ENCODE measurements at regions not wholly inside any gene's neighbourhood (a gene's known extent, or its start where the extent isn't known, plus 50 kb on each side); places are given as distances from the start of the nearest gene placed in this dataset.
A peak's percentile ranks its signal among the peaks of the same experiment; 100 is the strongest.

DNA sequence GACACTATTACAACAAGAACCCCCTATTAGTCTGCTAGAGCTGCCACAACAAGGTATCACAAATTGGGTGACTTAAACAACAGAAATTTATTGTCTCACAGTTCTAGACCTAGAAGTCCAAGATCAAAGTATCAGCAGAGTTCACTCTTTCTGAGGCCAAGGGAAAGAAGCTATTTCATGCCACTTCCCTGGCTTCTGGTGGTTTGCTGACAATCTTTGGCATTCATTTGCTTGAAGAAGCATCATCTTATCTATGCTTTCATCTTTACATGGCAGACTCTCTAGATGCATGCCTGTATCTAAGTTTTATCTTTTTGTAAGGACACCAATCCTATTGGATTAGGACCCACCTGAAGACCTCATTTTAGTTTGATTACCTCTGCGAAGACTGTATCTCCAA lies 296.8 kb upstream of the MARCKS start:
- Histone ChIP-seq H3K4me3 (ENCODE audit: low read length in 2 of 2) (no peak overlapping the region), H3K4me1 (ENCODE audit: control insufficient read depth, insufficient read depth, low read length) (peaks cover 11% of the 10 kb centered on the region), H3K27me3 (ENCODE audit: control insufficient read depth in 1 of 2, insufficient read depth in 2 of 2, low read length in 2 of 2) (no peaks in the 10 kb centered on the region), H3K36me3 (ENCODE audit: control insufficient read depth in 2 of 2, insufficient read depth in 2 of 2, low read length in 2 of 2) (no peaks in the 10 kb centered on the region), H3K9ac (ENCODE audit: low read length in 2 of 2) (no peak overlapping the region), H3K27ac (ENCODE audit: low read length) (no peak overlapping the region), H3K9me3 (ENCODE audit: control insufficient read depth in 2 of 2, low read length in 2 of 2) (no peaks in the 10 kb centered on the region)

DNA sequence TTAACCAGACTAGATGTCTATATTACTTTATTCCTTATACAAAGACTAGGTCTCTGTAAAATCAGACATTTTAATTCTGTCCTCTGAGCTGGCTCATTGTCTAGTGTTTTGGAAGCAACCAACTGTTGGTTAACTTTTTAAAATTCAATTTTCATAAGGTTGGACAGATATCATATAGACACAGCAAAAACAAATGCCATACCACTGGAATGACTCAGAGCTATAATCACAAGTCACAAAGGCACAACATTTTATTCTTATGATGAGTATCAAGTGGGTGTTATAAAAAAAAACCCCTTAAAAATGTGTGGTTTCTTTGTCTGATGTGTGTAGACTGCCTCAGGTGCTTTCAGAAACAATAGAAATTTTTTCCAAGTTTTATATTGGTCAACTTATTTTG lies 296.2 kb upstream of the MARCKS start:
- Histone ChIP-seq H3K27ac (ENCODE audit: low read length) (no peak overlapping the region), H3K4me3 (ENCODE audit: low read length in 2 of 2) (no peak overlapping the region), H3K27me3 (ENCODE audit: control insufficient read depth in 1 of 2, insufficient read depth in 2 of 2, low read length in 2 of 2) (no peaks in the 10 kb centered on the region), H3K4me1 (ENCODE audit: control insufficient read depth, insufficient read depth, low read length) (peaks cover 11% of the 10 kb centered on the region), H3K36me3 (ENCODE audit: control insufficient read depth in 2 of 2, insufficient read depth in 2 of 2, low read length in 2 of 2) (no peaks in the 10 kb centered on the region), H3K9me3 (ENCODE audit: control insufficient read depth in 2 of 2, low read length in 2 of 2) (no peaks in the 10 kb centered on the region), H3K9ac (ENCODE audit: low read length in 2 of 2) (no peak overlapping the region)

DNA sequence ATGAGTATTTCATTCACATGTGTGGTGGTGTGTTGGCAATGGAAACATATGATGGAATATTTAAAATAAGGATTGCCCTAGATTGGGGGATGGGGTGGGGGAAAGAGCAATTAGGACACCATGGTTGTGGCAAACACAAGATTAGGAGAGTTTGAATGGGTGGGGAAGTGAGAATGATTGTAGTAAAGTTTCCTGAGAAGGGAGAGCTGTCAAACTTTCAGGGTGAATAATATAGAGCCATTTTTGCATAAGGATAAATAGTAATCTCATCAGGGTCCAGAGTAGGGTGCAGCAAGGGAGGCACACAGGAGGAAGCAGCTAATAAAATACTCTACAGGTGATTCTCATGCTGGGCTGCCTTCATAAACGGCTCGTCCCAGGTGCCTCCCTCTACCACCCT lies 294.9 kb upstream of the MARCKS start:
- Histone ChIP-seq H3K9me3 (ENCODE audit: control insufficient read depth in 2 of 2, low read length in 2 of 2) (no peaks in the 10 kb centered on the region), H3K4me3 (ENCODE audit: low read length in 2 of 2) (no peak overlapping the region), H3K36me3 (ENCODE audit: control insufficient read depth in 2 of 2, insufficient read depth in 2 of 2, low read length in 2 of 2) (no peaks in the 10 kb centered on the region), H3K27ac (ENCODE audit: low read length) (no peak overlapping the region), H3K9ac (ENCODE audit: low read length in 2 of 2) (no peak overlapping the region), H3K27me3 (ENCODE audit: control insufficient read depth in 1 of 2, insufficient read depth in 2 of 2, low read length in 2 of 2) (no peaks in the 10 kb centered on the region), H3K4me1 (ENCODE audit: control insufficient read depth, insufficient read depth, low read length) (peaks cover 11% of the 10 kb centered on the region)

DNA sequence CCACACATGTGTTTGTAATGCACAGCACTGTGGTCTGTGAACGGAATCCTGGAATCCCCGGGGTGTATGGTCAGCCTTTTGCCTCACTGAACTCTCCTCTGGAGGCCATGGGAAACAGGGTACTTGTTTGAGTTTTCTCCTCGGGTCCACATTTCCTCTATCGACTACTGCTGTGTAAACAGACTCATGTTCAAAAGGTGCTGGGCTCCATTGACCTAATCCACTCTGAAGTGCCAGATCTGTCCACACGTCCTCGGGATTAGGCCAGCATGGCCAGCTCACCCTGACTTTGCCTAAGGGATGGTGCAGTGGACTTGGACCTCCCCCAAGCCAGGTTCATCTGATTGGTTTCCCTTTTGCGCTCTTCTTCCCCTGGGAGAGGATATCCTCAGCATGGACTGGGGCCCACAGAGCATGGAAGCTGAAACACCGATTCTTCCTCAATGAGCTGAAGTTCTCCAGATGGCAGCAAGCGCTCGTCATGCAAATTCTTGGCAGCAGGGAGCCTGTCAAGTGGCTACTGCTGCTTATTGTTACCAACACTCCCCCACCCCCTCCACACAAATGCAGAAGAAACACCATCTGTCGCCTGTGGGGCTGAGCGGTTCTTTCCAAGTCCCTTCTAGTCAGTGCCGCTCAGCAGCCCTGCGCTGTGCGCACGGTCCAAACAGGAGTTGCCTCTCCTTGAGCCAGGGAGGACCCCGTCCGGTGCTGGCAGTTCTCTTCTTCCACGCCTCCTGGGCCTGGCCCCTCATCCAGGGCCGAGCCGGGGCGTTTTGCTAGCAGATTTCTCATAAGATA lies 292.6 kb upstream of the MARCKS start:
- Histone ChIP-seq H3K9ac (ENCODE audit: low read length in 2 of 2) (peak overlapping the region; percentile 65 to 78), H3K27me3 (ENCODE audit: control insufficient read depth in 1 of 2, insufficient read depth in 2 of 2, low read length in 2 of 2) (no peaks in the 10 kb centered on the region), H3K27ac (ENCODE audit: low read length) (peak overlapping the region; percentile 95)

DNA sequence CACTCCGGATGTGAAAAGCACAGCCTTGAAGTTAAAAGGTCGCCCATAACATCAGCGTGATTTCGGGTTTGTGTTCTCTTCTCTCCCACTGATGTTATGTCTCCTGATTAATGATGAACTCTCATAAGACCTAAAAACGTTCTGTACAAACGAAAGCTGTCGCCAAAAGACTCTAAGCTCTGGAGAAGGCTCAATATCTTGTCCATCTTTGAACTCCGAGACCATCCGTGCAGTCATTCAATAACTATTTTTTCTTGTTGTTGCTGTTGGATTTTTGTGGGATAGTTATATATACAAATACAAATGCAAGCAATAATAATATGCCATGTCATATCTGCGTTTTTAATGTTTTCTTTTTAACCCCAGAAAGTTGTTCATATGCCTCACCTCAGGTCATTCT lies 291.8 kb upstream of the MARCKS start:
- peak overlapping the region; percentile 65 to 78 for H3K9ac ChIP-seq (ENCODE audit: low read length in 2 of 2)
- H3K36me3 ChIP-seq (ENCODE audit: control insufficient read depth in 2 of 2, insufficient read depth in 2 of 2, low read length in 2 of 2): no peaks in the 10 kb centered on the region
- H3K4me3 ChIP-seq (ENCODE audit: low read length in 2 of 2): peak overlapping the region; percentile 56 to 71
- no peaks in the 10 kb centered on the region for H3K9me3 ChIP-seq (ENCODE audit: control insufficient read depth in 2 of 2, low read length in 2 of 2)
- H3K27me3 ChIP-seq (ENCODE audit: control insufficient read depth in 1 of 2, insufficient read depth in 2 of 2, low read length in 2 of 2): no peaks in the 10 kb centered on the region
- peak overlapping the region; percentile 95 for H3K27ac ChIP-seq (ENCODE audit: low read length)
- peaks cover 11% of the 10 kb centered on the region for H3K4me1 ChIP-seq (ENCODE audit: control insufficient read depth, insufficient read depth, low read length)

More for the DNA sequence above, 292.6 kb upstream of the MARCKS start:
- Histone ChIP-seq H3K36me3 (ENCODE audit: control insufficient read depth in 2 of 2, insufficient read depth in 2 of 2, low read length in 2 of 2) (no peaks in the 10 kb centered on the region), H3K9me3 (ENCODE audit: control insufficient read depth in 2 of 2, low read length in 2 of 2) (no peaks in the 10 kb centered on the region), H3K4me1 (ENCODE audit: control insufficient read depth, insufficient read depth, low read length) (peaks cover 11% of the 10 kb centered on the region), H3K4me3 (ENCODE audit: low read length in 2 of 2) (peak overlapping the region; percentile 56 to 71)

DNA sequence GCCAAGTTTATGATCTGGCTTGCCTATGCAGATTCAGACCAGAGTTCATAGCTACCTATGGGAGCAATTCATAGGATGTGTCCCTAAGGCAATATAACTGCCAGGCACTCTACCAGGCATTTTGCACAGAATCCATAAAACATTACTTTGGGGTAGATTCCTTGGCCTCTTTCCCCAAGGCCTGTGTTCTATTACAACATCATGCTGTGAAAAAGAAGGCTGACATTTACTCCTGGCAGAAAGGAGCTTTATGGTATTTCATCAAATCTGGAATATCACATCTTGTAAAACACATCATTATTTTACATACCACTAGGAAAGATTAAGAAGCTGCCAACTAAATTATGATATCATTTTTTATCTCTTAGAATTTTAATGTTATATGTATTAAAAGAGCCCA lies 287.0 kb upstream of the MARCKS start:
- Histone ChIP-seq H3K27me3 (ENCODE audit: control insufficient read depth in 1 of 2, insufficient read depth in 2 of 2, low read length in 2 of 2) (no peaks in the 10 kb centered on the region), H3K9ac (ENCODE audit: low read length in 2 of 2) (no peak overlapping the region), H3K27ac (ENCODE audit: low read length) (no peak overlapping the region), H3K4me1 (ENCODE audit: control insufficient read depth, insufficient read depth, low read length) (peaks cover 1% of the 10 kb centered on the region), H3K36me3 (ENCODE audit: control insufficient read depth in 2 of 2, insufficient read depth in 2 of 2, low read length in 2 of 2) (no peaks in the 10 kb centered on the region), H3K9me3 (ENCODE audit: control insufficient read depth in 2 of 2, low read length in 2 of 2) (no peaks in the 10 kb centered on the region), H3K4me3 (ENCODE audit: low read length in 2 of 2) (no peak overlapping the region)

DNA sequence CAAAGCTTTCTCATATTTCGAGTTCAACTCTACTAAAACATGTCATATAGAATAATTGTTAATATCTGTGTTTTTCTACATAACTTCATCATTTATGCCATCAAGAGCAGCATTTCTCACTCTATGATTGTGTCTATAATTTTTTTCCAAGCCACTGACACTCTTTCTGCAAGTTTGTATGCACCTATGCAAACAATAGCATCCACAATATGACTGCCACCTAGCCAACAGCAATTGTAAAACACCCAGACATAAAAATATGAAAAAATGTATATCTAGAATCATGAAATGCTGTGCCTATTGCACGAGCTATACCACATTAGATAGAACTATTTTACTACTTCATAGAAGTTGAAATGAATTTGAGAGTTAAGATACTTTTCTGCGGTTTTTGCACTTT lies 286.5 kb upstream of the MARCKS start:
- H3K27me3 ChIP-seq (ENCODE audit: control insufficient read depth in 1 of 2, insufficient read depth in 2 of 2, low read length in 2 of 2): no peaks in the 10 kb centered on the region
- no peak overlapping the region for H3K4me3 ChIP-seq (ENCODE audit: low read length in 2 of 2)
- no peaks in the 10 kb centered on the region for H3K36me3 ChIP-seq (ENCODE audit: control insufficient read depth in 2 of 2, insufficient read depth in 2 of 2, low read length in 2 of 2)
- no peak overlapping the region for H3K9ac ChIP-seq (ENCODE audit: low read length in 2 of 2)
- H3K9me3 ChIP-seq (ENCODE audit: control insufficient read depth in 2 of 2, low read length in 2 of 2): no peaks in the 10 kb centered on the region
- H3K27ac ChIP-seq (ENCODE audit: low read length): no peak overlapping the region
- H3K4me1 ChIP-seq (ENCODE audit: control insufficient read depth, insufficient read depth, low read length): no peaks in the 10 kb centered on the region

DNA sequence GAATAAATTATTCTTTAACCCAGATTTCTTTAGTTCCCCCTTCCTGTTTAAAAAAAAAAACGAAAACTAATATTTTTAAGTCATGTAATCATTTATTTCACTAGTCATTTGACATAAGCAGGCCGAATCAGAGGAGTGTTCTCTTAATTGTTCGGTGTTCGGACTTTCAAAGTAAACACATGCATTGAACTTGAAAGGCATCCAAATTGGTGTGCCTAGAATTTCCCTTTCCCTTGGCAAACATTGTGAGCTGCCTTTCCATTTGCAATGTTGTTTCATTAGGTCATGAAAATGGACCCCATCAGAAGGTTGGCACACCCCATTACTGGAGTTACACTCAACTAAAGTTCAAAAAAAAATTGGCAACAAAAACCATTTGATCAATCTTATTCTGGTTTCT lies 283.0 kb upstream of the MARCKS start:
- H3K36me3 ChIP-seq (ENCODE audit: control insufficient read depth in 2 of 2, insufficient read depth in 2 of 2, low read length in 2 of 2): no peaks in the 10 kb centered on the region
- no peaks in the 10 kb centered on the region for H3K27me3 ChIP-seq (ENCODE audit: control insufficient read depth in 1 of 2, insufficient read depth in 2 of 2, low read length in 2 of 2)
- no peak overlapping the region for H3K9ac ChIP-seq (ENCODE audit: low read length in 2 of 2)
- no peak overlapping the region for H3K4me3 ChIP-seq (ENCODE audit: low read length in 2 of 2)
- no peak overlapping the region for H3K27ac ChIP-seq (ENCODE audit: low read length)
- H3K4me1 ChIP-seq (ENCODE audit: control insufficient read depth, insufficient read depth, low read length): no peaks in the 10 kb centered on the region
- no peaks in the 10 kb centered on the region for H3K9me3 ChIP-seq (ENCODE audit: control insufficient read depth in 2 of 2, low read length in 2 of 2)

DNA sequence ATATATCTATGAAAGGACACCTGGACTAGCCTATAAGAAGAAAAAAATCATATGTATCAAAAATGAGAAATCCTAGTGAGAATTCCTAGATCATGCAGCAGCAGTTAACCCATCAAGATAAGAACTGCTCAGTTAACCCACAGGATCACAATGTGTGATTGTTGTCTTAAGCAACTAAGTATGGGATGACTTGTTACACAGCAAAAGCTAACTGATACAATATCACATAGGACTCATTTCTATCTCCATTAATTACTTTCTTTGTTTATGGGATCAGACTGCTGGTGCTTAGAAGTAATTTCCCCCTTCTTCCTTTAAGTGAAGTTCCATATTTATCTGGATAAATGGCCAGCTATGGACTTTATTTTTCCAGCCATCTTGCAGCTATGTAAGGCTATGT lies 280.8 kb upstream of the MARCKS start:
- H3K27me3 ChIP-seq (ENCODE audit: control insufficient read depth in 1 of 2, insufficient read depth in 2 of 2, low read length in 2 of 2): no peaks in the 10 kb centered on the region
- H3K4me3 ChIP-seq (ENCODE audit: low read length in 2 of 2): no peak overlapping the region
- H3K9me3 ChIP-seq (ENCODE audit: control insufficient read depth in 2 of 2, low read length in 2 of 2): no peaks in the 10 kb centered on the region
- no peaks in the 10 kb centered on the region for H3K36me3 ChIP-seq (ENCODE audit: control insufficient read depth in 2 of 2, insufficient read depth in 2 of 2, low read length in 2 of 2)
- no peak overlapping the region for H3K9ac ChIP-seq (ENCODE audit: low read length in 2 of 2)
- H3K4me1 ChIP-seq (ENCODE audit: control insufficient read depth, insufficient read depth, low read length): no peaks in the 10 kb centered on the region
- H3K27ac ChIP-seq (ENCODE audit: low read length): no peak overlapping the region

DNA sequence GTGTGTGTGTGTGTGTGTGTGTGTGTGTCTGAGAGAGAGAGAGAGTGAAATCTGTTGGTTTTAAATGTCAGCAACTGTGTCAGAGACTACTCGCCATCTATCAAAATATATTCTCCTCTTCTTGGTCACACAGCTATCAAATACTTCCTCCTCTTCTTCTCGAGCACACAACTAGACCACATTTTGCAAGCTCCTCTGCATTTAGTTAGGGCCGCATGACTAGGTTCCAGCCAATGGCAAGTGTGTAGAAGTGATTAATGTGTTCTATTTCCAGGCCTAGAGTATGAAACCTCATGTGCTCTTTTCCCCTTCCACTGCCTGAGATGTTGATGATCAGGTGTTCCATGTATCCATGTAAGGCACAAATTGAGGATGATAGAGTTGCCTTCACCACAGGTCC lies 278.5 kb upstream of the MARCKS start:
- no peaks in the 10 kb centered on the region for H3K27me3 ChIP-seq (ENCODE audit: control insufficient read depth in 1 of 2, insufficient read depth in 2 of 2, low read length in 2 of 2)
- no peak overlapping the region for H3K9ac ChIP-seq (ENCODE audit: low read length in 2 of 2)
- H3K36me3 ChIP-seq (ENCODE audit: control insufficient read depth in 2 of 2, insufficient read depth in 2 of 2, low read length in 2 of 2): no peaks in the 10 kb centered on the region
- H3K4me3 ChIP-seq (ENCODE audit: low read length in 2 of 2): no peak overlapping the region
- H3K27ac ChIP-seq (ENCODE audit: low read length): no peak overlapping the region
- H3K9me3 ChIP-seq (ENCODE audit: control insufficient read depth in 2 of 2, low read length in 2 of 2): no peaks in the 10 kb centered on the region
- no peaks in the 10 kb centered on the region for H3K4me1 ChIP-seq (ENCODE audit: control insufficient read depth, insufficient read depth, low read length)

DNA sequence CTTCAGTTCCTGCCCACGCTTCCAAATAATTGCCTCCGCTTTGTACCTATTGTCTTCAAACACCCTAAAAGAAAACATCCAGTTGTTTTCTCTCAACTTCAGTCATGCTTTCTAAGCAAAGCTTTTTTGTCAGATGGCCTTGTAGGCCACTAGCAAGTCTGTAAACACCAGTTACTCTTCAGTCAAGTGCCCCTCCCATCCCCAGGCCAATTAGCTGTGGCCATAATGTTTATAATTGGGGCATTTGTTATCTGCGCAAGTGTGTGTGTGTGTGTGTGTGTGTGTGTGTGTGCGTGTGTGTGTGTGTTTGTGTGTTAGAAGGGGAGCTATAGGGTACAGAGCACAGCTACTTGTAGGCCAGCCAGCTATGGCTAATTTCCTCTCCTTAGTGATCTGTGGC lies 272.4 kb upstream of the MARCKS start:
- Histone ChIP-seq H3K4me3 (ENCODE audit: low read length in 2 of 2) (no peak overlapping the region), H3K9me3 (ENCODE audit: control insufficient read depth in 2 of 2, low read length in 2 of 2) (no peaks in the 10 kb centered on the region), H3K27ac (ENCODE audit: low read length) (no peak overlapping the region), H3K4me1 (ENCODE audit: control insufficient read depth, insufficient read depth, low read length) (no peaks in the 10 kb centered on the region), H3K9ac (ENCODE audit: low read length in 2 of 2) (no peak overlapping the region), H3K36me3 (ENCODE audit: control insufficient read depth in 2 of 2, insufficient read depth in 2 of 2, low read length in 2 of 2) (no peaks in the 10 kb centered on the region), H3K27me3 (ENCODE audit: control insufficient read depth in 1 of 2, insufficient read depth in 2 of 2, low read length in 2 of 2) (no peaks in the 10 kb centered on the region)
